HuH-7 (cell line): ENCODE measurements at regions not wholly inside any gene's neighbourhood (a gene's known extent, or its start where the extent isn't known, plus 50 kb on each side); places are given as distances from the start of the nearest gene placed in this dataset.
"Not testable (repeated sequence)": the region's sequence is repeated elsewhere in the genome, so short reads cannot be mapped to it uniquely, and the experiment has no call there.

Source experiments
- DNase-seq: peaks from one replicate; pipeline ENCODE4 v3.0.0; 2011; ENCODE audit warnings: low spot score

GRCh38 chr13:110044551-110045111 is 258.2 kb upstream of the IRS2 start:
- no peak for DNase-seq

DNA sequence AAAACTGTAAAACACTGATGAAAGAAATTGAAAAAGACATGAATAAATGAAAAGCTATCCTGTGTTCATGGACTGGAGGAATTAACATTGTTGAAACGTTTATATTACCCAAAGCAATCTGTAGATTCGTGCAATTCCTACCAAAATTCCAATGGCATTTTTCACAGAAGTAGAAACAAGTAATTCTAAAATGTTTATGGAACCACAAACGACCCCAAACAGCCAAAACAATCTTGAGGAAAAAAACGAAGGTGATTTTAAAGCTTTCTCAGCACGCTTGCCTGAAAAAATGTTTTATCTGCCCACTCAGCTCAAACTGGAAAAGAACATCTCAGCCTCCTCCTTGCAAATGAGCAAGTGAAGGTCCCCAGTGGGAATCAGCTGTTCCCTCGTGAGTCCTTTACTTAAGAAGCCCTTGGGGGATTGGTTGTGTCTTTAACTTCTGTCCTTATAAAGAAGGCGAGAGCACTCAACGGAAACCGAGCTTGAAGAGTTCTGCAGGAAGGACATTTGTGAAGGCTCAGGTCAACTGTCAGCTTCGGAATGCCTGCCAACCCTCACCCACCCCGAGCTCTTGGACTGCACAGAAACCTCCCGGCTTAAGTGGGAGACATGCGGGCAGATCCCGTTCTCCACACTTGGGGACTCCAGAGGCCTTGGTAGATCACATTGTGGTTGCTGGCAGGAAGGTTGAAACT is 256.0 kb upstream of the IRS2 start:
- DNase-seq, result no peak

GRCh38 chr13:110041638-110042037 is 255.3 kb upstream of the IRS2 start:
- DNase-seq, result not testable (repeated sequence)

DNA sequence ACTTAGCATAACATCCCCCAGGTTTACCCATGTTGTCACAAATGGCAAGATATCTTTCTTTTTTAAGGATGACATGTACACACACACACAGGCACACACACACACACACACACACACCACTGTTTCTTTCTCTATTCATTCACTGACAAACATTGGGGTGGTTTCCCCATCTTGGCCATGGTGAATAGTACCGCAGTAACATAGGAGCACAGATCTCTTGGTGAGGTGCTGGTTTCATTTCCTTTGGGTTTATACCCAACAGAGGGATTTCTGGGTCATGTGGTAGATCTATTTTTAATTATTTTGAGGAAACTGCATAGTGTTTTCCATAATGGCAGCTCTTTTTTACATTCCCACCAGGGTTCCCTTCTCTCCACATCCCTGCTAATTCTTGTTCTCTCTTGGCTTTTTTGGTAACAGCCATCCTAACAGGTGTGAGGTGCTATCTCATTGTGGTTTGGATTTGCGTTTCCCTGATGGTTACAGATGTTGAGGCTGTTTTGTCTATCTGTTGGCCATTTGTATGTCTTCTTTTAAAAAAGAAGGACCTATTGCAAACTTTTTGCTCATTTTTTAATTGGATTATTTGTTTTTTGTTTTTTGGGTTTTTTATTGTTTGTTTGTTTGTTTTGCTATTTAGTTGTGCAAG is 251.7 kb upstream of the IRS2 start:
- DNase-seq, result no peak

GRCh38 chr13:110036060-110036459 is 249.7 kb upstream of the IRS2 start:
- no peak for DNase-seq

- no peak for DNase-seq
Observed at GRCh38 chr13:110034031-110034549, 247.7 kb upstream of the IRS2 start.

- no peak for DNase-seq
Observed at GRCh38 chr13:110032969-110033368, 246.6 kb upstream of the IRS2 start.

DNA sequence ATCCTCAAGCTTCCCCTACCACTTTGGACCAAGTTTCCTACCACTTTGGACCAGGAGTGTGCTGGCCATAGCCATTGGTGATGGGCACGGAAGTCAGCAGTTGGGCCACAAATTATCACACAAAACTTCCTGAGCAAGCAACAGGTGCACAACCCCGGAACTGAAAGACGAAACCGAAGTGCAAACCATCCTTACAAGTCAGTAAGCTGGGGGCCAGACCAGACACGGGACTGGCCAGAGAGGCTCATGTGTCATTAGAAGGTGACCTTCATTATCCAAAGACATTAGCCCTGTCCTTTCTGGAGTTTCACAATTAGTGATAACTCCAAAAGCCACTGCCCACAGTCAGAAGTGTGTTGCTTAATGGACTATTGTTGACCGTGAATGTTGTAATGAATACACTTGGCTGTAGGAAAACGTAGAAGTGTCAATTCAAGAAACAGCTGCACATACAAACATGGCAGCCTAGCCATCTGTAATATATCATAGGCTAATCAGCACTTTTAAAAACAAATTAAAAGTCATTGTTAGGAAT is 244.1 kb upstream of the IRS2 start:
- DNase-seq, result no peak

DNA sequence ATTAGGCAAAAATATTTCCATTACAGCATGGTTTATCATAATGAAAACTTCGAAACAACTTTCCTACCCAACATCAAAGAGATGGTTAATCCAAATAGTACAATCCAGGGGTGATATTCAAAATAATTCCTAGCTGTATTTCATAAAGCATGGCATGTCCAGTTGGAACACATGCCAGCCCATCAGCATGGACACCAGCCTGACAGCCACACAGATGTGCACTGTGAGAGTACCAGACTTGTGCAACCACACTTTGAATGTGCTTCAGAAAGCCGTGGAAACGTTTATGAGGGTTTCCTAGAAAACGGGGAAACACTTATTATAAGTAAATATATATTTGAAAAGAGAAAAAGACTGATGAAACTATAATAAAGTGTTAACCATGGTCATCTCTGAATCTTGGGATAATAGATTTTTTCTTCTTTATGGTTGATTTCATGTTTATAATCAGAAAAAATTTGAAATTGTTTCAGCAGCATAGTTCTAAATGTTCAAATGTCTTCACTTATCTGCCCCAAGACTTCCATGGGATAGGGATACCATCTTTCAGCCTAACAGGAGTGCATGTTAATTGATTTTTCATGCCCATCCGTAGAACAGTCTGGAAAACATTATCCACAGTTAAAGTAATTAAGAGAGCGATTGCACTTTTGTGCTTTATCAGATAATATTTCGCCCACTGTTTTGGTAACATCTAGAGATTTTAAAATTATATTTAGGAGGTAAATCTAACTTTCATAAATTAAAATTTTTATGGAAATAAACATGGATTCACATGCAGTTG is 242.6 kb upstream of the IRS2 start:
- no peak for DNase-seq

GRCh38 chr13:110028311-110028710 is 241.9 kb upstream of the IRS2 start:
- DNase-seq, result no peak

DNA sequence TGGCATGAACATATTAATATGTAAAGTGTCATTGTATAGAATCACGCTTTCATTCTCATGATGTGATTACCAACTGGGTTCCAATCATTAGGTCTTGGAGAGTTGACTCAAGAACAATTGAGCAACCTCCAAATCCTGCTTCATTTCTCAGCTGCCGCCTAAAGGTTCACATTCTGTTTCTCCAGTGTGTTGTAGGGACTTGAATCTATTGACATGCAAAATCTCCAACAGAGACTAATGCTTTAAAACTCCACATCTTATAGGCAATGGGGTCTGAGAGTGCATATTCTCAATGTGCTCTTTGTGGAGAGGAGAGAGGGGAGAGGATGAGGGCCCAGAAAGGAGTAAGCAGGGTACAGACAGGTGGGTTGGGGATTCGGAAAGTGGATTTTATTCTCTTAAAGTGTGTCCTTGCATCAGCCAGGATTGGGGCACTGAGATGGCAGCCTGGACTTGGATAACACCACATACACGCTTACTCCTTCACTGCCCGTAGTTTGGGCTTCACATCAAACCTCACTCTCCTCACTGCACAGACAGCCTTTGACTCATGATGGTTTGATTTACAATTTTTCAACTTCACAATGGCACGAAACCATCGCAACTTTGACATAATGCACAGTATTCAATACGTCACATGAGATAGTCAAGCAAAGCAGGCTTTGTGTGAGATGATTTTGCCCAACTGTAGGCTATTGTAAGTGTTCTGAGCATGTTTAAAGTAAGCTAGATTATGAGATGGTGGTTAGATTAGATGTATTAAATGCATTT is 241.3 kb upstream of the IRS2 start:
- DNase-seq, result no peak

- DNase-seq, result no peak
Observed at GRCh38 chr13:110024645-110024980, 238.2 kb upstream of the IRS2 start.

DNA sequence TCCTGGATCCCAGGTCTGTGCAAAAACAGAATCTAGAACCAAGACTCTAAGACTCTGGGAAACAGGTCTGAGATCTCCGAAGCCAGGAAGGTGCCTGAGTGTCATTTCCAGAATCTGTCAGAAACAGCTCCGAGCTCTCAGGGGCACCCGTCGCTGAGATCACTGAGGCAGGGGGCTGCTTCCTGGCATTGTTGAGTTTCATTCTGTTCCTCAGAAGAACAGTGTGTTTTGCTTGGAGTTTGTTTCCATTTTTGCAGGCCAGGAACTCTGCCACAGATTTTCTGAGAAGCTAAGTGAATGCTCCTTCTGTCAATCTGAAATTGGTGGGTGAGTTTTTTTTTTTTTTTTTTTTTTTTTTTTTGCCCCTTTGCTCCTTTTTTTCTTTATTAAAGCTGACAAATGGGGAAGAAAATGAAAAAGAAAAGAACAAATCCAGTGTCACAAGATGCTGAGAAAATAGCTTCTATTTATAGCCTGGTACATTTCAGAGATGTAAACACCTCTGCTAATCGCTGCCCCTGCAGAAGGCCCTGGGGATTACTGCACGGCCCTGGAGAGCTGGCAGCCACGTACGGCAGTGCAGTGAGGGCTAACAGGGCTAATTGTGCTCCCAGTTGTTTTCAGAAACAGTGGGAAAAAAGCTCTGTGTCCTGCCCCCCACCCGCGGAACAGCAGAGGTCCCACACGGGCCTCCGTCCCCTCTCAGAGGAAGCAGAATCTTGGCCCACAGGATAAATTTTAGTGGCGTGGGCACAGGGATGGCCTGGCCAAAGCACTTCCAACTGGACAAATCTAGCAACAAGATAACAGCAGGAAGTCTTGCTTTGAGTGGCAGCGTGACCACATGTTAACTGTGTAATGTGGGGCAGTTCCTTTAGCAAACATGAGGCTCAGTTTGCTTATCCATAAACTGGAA is 237.6 kb upstream of the IRS2 start:
- DNase-seq, result no peak

GRCh38 chr13:110018009-110018408 is 231.6 kb upstream of the IRS2 start:
- DNase-seq, result no peak

- no peak for DNase-seq
Observed at GRCh38 chr13:110017379-110017778, 231.0 kb upstream of the IRS2 start.

DNA sequence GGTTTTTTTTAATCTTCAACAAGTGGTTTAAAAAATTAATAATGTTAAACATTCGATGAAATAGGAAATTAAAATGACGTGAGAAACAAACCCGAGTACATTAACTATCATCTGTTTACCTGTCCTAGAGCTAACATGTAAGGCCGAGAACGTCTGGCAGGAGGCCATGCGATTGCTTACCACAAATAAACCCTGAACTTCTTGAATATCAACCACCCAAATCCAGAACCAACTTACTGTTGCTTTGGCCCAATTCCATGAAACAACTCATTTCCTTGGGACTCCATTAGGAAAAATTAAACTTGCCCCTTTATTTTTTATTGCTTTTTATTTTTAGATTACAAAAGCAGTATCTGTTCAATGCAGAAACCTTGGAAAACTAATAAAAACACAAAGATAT is 228.9 kb upstream of the IRS2 start:
- DNase-seq, result no peak

DNA sequence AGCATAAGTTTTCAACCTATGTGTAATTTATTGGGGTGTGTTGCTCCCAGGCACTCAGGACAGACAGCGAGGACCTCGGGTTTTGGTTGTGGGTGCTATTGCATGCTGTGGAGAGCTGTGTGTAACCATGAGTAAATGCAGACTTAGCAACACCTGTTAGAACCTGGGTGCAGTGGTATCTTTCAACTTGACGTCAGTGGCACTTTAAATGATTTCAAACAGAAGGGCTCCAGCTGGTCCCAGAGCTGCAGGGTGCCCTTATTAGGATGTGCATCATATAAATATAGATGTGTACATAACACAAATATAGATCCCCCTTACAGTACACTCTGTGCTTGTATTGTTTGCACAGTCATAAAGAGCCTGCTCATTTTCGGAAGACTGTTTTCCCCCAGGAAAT is 228.3 kb upstream of the IRS2 start:
- no peak for DNase-seq

DNA sequence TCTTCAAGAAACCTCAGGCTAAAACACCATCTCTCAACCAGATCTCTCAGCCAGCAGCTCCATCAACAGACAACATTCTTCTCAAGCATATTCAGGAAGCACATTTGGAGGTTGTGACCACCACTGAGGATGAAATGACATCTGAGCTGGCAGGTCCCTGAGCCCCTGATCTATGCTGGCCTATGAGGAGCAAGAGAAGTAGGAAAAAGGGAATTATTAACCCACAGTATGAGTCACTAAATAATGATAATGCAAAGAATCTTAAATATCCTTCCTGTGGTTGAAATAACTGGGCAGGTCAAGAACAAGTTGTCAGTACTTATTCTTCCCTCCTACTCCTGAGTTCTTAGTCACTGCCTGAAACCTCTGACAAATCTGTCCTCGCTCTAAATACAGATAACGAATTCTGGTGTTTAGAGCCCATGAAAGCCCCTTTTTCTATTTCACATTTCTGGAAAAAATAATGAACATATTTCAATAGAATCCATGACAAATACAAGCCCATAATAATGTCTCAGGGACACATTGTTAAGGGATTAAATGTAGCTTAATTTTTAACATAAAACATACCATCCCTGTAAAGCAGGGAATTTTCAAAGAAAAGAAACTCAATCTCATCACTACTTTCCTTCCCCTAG is 225.8 kb upstream of the IRS2 start:
- DNase-seq, result no peak

DNA sequence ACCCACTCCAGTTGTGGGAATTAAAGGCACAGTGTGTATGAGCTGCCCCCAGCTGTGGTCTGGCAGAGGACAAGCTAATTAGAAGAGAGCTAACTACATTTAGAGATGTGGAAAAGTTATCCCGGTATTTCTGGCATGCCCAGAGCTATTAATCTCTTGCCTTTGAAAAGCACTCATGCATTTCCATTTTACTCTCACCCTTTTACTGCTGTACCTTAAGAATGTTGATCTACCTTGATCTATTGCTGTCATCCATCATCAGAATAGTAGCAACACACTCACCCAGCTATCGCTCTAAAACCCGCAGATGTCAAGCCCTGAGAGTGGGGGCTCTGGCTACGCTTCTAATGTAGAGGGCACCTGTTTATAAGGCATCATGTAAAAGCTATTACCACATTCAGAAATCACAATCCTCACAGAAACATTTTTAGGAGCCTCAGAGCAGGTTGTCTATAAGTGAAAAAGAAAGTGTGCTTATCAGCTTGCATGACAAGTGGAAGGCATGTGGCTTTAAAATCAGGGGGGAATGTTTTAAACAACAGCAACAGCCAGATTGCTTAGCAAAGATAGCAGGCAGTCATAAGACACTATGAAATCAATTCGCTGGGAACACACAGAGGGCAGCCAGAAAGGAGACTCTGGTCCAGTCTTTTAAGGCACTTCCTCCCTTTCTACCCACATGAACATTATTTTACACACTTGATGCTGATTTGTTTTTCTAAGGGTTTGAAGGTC is 224.2 kb upstream of the IRS2 start:
- DNase-seq, result no peak
